NCI-H510A treated with DMSO at 0.1 percent for 48 hours (cell line): ENCODE measurements at regions not wholly inside any gene's neighbourhood (a gene's known extent, or its start where the extent isn't known, plus 50 kb on each side); places are given as distances from the start of the nearest gene placed in this dataset.

ENCODE experiments used
- DNase-seq: peaks from one replicate; lab custom pipeline; 2025; lab: John Stamatoyannopoulos, UW

DNA sequence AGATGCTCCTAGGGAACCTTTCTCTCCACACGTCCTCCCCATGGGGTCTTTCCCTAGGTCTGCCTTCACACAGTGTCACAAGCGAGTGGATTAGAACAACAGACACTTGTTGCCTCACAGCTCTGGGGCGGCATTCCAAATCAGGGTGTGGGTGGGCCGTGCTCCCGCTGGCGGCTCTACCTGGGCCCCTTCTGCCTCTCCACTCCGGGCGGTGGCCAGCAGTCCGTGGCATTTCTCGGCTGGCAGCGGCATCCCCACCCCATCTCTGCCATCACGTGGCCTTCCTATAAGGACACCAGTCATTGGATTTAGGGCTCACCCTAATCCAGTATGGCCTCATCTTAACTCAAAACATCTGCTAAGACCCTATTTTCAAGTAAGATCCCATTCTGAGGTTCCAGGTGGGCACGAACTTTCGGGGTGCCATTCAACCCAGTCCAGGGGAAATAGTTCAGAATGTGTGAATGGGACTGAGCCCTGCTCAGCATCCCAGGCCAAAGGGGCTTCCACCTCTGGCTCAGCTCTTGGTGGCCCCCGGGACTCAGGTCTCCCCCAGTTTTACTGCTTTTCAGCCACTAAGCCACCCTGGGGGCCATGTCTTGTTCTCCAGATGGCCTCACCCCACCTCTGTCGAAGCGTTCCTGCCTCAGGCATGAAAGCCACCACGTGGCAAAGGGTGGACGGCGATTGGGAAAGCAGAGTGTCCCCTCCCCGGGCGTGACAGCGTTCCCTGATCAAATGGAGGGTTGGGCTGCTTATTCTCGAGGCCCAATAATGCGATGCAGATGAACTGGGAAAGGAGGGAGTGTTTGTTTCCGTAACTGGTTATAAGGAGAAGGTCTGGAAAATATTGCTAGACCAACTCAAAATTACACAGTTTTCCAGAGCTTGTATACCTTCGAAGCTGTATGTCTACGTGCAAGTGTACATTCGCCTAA is 350.0 kb downstream of the GLRX3 start:
- DNase-seq: no peak

GRCh38 chr10:130486906-130487305 is 350.7 kb downstream of the GLRX3 start:
- no peak for DNase-seq

GRCh38 chr10:130487566-130487965 is 351.4 kb downstream of the GLRX3 start:
- no peak for DNase-seq

- no peak for DNase-seq
These were observed 353.7 kb downstream of the GLRX3 start for GRCh38 chr10:130489891-130490290.

DNA sequence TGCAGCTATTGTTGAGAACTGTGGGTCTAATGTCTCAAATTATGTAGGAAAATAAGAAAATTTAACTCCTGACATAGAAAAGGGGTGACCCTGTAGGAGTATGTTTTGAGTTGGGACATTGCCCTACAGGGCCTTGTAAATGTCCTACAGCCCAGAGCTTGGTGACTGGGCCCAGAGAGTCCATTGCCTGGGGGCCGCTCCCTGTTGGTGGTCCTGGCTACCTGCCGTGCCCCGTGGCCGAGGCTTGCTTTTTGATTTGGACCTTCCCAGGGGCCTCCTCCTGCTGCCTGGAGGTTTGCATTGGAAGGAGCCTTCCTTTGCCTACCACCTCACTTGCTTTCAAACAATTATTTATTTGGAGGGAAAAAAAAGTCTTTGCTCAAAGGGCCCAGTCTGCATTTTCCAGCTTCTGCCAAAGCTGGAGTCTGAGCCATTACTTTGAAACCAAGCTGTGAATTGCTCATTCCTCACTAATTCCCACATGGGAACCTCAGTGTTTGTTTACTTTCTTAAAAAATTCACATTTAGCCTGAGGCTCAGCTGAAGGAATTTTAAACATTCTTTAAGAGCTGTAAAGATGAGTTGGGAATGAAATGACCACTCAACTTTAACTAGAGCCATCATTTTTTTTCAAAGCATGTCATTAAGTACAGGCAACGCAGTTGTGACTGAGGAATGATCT is 355.0 kb downstream of the GLRX3 start:
- no peak for DNase-seq

- no peak for DNase-seq
These were observed 355.5 kb downstream of the GLRX3 start for GRCh38 chr10:130491693-130492050.

DNA sequence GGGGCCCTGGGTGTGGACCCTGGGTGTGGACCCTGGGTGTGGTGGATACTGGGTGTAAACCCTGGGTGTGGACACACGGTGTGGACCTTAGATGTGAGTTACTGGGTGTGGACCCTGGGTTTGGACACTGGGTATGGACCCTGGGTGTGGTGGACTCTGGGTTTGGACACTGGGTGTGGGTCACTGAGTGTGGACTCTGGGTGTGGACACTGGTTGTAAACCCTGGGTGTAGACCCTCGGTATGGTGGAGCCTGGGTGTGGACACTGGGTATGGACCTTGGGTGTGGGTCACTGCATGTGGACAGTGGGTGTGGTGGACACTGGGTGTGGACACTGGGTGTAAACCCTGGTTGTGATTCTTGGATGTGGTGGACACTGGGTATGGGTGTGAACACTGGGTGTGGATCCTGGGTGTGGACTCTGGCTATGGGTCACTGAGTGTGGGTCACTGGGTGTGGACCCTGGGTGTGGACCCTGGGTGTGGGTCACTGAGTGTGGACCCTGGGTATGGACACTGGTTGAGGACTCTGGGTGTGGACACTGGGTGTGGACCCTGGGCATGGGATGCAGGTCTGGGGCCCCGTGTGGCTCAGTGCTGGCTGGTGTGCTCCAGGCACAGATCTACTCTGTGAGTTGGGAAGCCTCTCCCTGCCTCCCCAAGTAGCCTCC is 356.2 kb downstream of the GLRX3 start:
- no peak for DNase-seq

DNA sequence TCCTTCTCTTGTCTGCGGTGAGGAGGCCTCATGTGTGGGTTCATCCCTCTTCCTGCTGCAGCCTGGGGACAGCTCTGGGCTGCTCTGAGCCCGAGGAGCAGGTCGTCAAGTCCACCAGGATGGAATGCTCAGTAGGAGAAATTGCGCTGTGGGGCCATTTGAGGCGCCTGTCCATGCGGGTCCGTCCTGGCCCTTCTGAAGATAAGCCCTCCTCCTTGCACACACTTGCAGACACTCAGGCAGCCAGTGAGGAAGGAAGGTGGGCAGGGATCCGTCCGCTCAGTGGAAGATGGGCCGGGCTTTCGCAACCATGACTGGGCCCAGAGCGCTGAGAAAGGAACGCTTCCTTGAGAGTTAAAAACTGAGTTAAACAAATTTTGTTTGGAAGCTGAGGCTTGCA is 356.8 kb downstream of the GLRX3 start:
- DNase-seq: no peak

DNA sequence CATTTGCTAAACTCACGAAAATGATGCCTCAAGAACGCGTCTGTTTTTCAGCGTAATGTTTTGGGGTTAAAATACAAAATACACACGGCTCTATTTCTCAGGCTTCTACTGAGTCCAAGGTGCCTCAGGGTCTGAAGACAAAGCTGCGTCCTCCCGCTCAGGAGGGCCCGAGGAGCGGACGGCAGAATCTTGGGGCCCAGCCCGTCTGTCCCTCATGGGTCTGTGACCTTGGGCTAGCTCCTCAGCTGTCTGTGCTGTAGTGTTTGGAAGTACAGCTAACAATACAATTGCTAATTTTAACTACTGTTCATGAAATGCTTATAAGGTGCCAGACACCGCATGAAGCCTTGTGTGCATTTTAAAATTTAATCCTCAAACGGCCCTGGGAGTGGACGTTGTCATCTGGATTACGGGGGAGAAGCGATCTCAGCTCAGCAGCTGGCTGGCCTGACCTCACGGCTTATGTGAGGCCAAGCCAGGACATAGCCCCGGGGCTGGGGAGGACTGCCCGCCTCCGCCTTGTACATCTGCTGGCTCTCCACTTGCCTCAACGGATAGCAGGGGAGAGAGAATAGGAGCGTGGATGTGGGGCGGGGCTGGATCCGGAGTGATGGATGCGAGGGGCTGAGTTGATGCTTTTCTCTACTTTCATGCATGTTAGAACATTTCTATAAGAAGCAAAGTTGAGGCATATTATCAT is 357.4 kb downstream of the GLRX3 start:
- no peak for DNase-seq

DNA sequence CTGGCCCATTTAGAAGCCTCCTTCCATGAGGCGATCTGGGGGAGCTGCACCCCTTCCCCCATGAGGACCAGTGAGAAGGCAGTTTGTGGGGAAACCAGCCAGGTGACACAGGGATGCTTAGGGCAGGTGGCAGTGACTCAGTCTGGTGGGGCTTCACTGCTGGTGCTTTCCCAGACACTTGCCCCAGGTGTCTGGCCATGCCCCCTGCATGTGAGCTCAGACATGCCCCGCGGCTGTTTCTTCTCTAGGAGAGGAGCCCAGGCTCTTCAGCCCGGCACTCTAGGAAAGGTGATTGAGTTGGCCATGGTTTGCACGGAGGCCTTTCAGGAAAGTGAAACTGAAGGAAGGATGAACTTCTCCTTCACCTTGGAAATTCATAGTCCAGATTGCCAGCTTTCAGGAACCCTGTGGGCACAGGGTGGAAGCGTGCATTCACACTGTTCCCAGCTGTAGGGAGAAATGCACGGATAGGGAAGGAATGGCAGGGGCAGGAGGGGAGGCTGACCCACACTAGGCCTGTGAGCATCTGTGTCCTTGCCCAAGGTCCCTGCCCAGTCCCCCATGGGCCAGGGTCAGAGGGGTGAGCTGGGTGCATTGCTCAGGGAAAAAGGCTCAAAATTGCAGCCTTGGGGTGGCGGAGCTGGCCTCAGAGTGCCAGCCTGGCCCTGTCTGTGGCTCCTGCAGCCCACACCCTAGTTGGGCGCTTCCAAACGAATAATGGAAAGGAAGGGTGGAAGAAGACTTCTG is 359.1 kb downstream of the GLRX3 start:
- DNase-seq: no peak

GRCh38 chr10:130495891-130496636 is 359.9 kb downstream of the GLRX3 start:
- no peak for DNase-seq

GRCh38 chr10:130497056-130498010 is 361.1 kb downstream of the GLRX3 start:
- DNase-seq: no peak

GRCh38 chr10:130498042-130498441 is 361.9 kb downstream of the GLRX3 start:
- no peak for DNase-seq

- DNase-seq: no peak
These were observed 362.7 kb downstream of the GLRX3 start for GRCh38 chr10:130498934-130499333.

GRCh38 chr10:130499541-130499940 is 363.4 kb downstream of the GLRX3 start:
- no peak for DNase-seq

DNA sequence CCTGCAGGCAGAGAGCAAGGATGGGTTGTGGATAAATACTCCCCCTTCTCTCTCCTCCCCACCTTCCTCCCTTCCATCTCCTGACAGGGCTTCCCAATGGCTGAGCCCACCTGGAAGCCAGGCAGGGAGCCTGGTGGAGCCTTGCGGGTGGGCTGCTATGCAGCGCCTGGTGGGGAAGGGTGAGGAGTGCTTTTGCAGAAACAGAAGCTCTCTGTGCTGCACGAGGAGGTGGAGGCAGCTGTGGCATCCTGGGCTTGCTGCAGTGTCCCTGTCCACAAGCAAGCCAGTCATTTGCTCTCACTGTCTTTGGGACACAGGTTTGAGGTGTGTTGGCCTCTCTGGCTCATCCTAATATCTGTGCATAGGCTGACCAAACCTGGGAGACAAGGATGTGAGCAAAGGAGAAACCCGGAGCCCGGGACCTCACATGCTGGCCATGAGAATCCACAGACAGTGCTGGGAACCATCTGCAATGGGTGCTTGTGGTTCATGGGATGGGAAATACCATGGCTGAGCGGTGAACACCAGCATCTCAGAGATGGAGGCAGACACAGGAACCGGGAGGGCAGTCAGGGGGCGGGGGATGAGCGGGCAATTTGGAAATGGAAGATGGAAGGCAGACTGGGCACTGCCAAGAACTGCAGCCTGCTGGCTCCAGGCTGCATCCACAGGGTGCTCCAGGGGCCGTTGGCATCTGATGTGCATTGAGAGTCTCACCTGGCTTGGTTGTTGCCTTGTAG is 364.2 kb downstream of the GLRX3 start:
- DNase-seq: no peak

GRCh38 chr10:130507461-130507860 is 371.3 kb downstream of the GLRX3 start:
- DNase-seq: no peak

DNA sequence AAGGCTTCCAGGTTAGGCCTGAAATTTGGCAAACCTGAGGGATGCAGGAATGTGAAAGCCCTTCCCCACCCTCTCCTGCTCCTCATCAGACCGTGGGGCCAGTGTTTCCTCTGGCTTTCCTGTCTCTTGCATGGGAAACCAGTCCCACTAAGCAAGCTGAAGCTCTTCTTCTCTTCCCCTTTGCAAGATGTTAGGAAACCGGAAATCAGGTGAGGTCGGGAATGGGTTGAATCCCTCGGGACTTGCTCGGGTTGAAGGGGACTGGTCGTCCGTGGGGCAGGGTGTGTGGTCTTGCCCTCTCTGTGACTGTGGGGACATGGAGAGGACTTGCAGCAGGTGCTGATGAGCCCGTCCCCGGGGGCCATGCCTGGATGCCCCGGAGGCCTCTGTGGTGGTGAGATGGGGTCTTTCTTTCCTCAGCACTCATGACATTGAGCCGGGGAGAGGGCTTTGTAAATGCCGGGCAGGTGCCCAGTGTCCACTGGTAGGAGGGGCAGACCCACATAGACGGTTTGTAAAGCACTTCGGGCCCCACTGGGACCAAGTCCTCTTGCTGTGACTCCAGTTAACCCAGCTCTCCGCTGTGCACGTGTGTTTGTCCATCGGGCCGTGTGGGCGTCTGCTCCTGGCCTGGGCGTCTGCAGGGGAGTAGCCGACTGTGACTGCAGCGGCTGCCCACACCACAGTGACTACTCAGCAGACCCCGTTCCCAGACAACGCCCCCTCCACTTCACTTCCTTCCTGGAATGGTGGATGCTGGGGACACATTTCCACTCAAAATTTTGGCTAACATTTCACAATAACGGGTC is 373.9 kb downstream of the GLRX3 start:
- DNase-seq: no peak
